GM18868 (cell line): ENCODE measurements at regions not wholly inside any gene's neighbourhood (a gene's known extent, or its start where the extent isn't known, plus 50 kb on each side); places are given as distances from the start of the nearest gene placed in this dataset.

Experiments
- ATAC-seq: cut with Tn5 transposase; IDR thresholded peaks from one replicate; pipeline ENCODE4 v1.9.1; 2021; ENCODE audit warnings: mild to moderate bottlenecking, moderate library complexity; ENCODE audit not compliant: unreplicated experiment

- ATAC-seq, result no peak
These were observed 382.5 kb downstream of the PLPP3 start for GRCh38 chr1:56196839-56197238.

GRCh38 chr1:56194701-56195300 lies 384.6 kb downstream of the PLPP3 start:
- no peak for ATAC-seq

GRCh38 chr1:56193656-56194055 lies 385.7 kb downstream of the PLPP3 start:
- ATAC-seq, result no peak

GRCh38 chr1:56191369-56191768 lies 388.0 kb downstream of the PLPP3 start:
- no peak for ATAC-seq

- ATAC-seq, result no peak
These were observed 388.5 kb downstream of the PLPP3 start for GRCh38 chr1:56190806-56191365.

- no peak for ATAC-seq
These were observed 389.2 kb downstream of the PLPP3 start for GRCh38 chr1:56189946-56190805.

- ATAC-seq, result no peak
These were observed 389.9 kb downstream of the PLPP3 start for GRCh38 chr1:56189454-56189853.

- ATAC-seq, result no peak
These were observed 390.5 kb downstream of the PLPP3 start for GRCh38 chr1:56188855-56189254.

- no peak for ATAC-seq
These were observed 391.1 kb downstream of the PLPP3 start for GRCh38 chr1:56188221-56188620.

GRCh38 chr1:56187405-56187804 lies 392.0 kb downstream of the PLPP3 start:
- ATAC-seq, result no peak

- no peak for ATAC-seq
These were observed 393.9 kb downstream of the PLPP3 start for GRCh38 chr1:56185493-56185892.

- no peak for ATAC-seq
These were observed 396.2 kb downstream of the PLPP3 start for GRCh38 chr1:56183151-56183550.

GRCh38 chr1:56180520-56181190 lies 398.7 kb downstream of the PLPP3 start:
- ATAC-seq, result no peak

- no peak for ATAC-seq
These were observed 399.8 kb downstream of the PLPP3 start for GRCh38 chr1:56179543-56179942.

- no peak for ATAC-seq
These were observed 404.2 kb downstream of the PLPP3 start for GRCh38 chr1:56175211-56175610.

GRCh38 chr1:56174176-56174885 lies 405.0 kb downstream of the PLPP3 start:
- no peak for ATAC-seq

GRCh38 chr1:56173736-56174135 lies 405.6 kb downstream of the PLPP3 start:
- ATAC-seq, result no peak

GRCh38 chr1:56171670-56172069 lies 407.7 kb downstream of the PLPP3 start:
- no peak for ATAC-seq

GRCh38 chr1:56170784-56171320 lies 408.5 kb downstream of the PLPP3 start:
- ATAC-seq, result no peak

- ATAC-seq, result no peak
These were observed 409.5 kb downstream of the PLPP3 start for GRCh38 chr1:56169856-56170255.

- ATAC-seq, result no peak
These were observed 411.2 kb downstream of the PLPP3 start for GRCh38 chr1:56168176-56168575.
